PFSK-1 (cell line): ENCODE measurements at regions not wholly inside any gene's neighbourhood (a gene's known extent, or its start where the extent isn't known, plus 50 kb on each side); places are given as distances from the start of the nearest gene placed in this dataset.

Experiments used
- POLR2AphosphoS5 ChIP-seq: IDR thresholded peaks from 2 replicates; pipeline ENCODE4 v1.6.1; 2012; ENCODE audit warnings: low read depth, mild to moderate bottlenecking, control low read depth, low read length, moderate library complexity
- SIN3A ChIP-seq: IDR thresholded peaks from 2 replicates; pipeline ENCODE4 v1.6.1; 2012; ENCODE audit warnings: mild to moderate bottlenecking, low read length, moderate library complexity, borderline replicate concordance; ENCODE audit not compliant: insufficient read depth
- TAF1 ChIP-seq: IDR thresholded peaks from 2 replicates; pipeline ENCODE4 v1.6.1; 2012; ENCODE audit warnings: low read length, control low read depth, borderline replicate concordance; ENCODE audit not compliant: insufficient read depth

GRCh38 chr2:146642066-146642465 is 1202.8 kb upstream of the ACVR2A start:
- TF ChIP-seq TAF1 = no peak
- TF ChIP-seq SIN3A = no peak
- TF ChIP-seq POLR2AphosphoS5 = no peak
